ENCODE measurements at regions not wholly inside any gene's neighbourhood (a gene's known extent, or its start where the extent isn't known, plus 50 kb on each side); places are given as distances from the start of the nearest gene placed in this dataset.

DNA sequence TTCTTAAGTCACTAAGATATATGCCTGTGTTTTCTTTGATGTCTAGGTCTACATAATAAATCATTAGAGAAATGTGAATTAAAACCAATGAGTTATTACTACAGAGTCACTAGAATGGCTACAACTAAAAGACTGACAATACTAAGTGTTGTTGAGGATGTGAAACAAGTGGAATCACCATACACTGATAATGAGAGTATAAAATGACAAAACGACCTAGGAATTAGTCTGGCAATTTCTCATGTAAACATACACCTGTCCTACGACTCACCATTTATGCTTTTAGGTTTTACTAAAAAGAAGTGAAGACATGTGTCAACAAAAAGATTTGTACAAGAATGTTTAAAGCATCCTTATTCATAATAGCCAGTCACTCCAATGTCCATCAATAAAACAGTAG, 75.2 kb upstream of the SATB1 start:
- no peak for TF ChIP-seq POLR2A (IDR thresholded peaks at IDR 0.05)
- TF ChIP-seq, protein P1, sequence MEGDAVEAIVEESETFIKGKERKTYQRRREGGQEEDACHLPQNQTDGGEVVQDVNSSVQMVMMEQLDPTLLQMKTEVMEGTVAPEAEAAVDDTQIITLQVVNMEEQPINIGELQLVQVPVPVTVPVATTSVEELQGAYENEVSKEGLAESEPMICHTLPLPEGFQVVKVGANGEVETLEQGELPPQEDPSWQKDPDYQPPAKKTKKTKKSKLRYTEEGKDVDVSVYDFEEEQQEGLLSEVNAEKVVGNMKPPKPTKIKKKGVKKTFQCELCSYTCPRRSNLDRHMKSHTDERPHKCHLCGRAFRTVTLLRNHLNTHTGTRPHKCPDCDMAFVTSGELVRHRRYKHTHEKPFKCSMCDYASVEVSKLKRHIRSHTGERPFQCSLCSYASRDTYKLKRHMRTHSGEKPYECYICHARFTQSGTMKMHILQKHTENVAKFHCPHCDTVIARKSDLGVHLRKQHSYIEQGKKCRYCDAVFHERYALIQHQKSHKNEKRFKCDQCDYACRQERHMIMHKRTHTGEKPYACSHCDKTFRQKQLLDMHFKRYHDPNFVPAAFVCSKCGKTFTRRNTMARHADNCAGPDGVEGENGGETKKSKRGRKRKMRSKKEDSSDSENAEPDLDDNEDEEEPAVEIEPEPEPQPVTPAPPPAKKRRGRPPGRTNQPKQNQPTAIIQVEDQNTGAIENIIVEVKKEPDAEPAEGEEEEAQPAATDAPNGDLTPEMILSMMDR (IDR thresholded peaks at IDR 0.05), result no peak

Measured in adrenal gland (tissue), 5 donors.